Stimulated activated memory B cell treated with anti-CD40 and anti-IgM and Interleukin-4, amounts not matched to agents 10 μg/mL and 1 μg/mL and 100 μg/mL, for 72 hours (primary cell): ENCODE measurements at regions not wholly inside any gene's neighbourhood (a gene's known extent, or its start where the extent isn't known, plus 50 kb on each side); places are given as distances from the start of the nearest gene placed in this dataset.

ENCODE experiments used
- ATAC-seq: fragments of 150-1000 bp; cut with Tn5 transposase; 2 replicates; pipeline ENCODE4 v1.10.0; 2021
- H3K27ac Mint-ChIP-seq: one replicate; pipeline ENCODE4 v1.8.0; 2022; ENCODE audit warnings: mild to moderate bottlenecking, mixed read lengths
- H3K27me3 Mint-ChIP-seq: one replicate; pipeline ENCODE4 v1.8.0; 2022; ENCODE audit warnings: mixed read lengths
- H3K36me3 Mint-ChIP-seq: one replicate; pipeline ENCODE4 v1.8.0; 2022; ENCODE audit warnings: mixed read lengths
- H3K4me1 Mint-ChIP-seq: one replicate; pipeline ENCODE4 v1.8.0; 2022; ENCODE audit warnings: mixed read lengths
- H3K4me3 Mint-ChIP-seq: one replicate; pipeline ENCODE4 v1.8.0; 2022; ENCODE audit warnings: mild to moderate bottlenecking, moderate library complexity, mixed read lengths
- H3K9me3 Mint-ChIP-seq: one replicate; pipeline ENCODE4 v1.8.0; 2022; ENCODE audit warnings: mixed read lengths

DNA sequence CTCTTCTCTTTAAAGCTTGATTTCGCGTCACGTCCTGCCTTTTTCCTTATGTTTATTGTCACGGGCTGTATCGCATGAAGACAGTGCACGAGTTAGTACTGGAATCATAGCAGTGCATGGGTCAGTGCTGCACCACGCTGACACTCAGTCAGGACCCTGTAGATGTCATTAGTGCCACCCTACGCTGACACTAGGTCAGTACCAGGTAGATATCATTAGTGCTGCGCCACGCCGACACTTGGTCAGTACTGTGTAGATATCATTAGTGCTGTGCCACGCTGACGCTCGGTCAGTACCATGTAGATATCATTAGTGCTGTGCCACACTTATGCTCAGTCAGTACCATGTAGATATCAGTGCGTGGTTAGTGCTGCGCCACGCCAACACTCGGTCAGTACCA, 106.2 kb upstream of the ZNF469 start:
- peaks cover 14% of the 10 kb centered on the region for H3K27me3 Mint-ChIP-seq
- H3K4me3 Mint-ChIP-seq: no peak overlapping the region
- no peaks in the 10 kb centered on the region for H3K4me1 Mint-ChIP-seq
- no peaks in the 10 kb centered on the region for H3K36me3 Mint-ChIP-seq
- H3K9me3 Mint-ChIP-seq: peaks cover 8% of the 10 kb centered on the region
- no peak for ATAC-seq
- no peak overlapping the region for H3K27ac Mint-ChIP-seq

DNA sequence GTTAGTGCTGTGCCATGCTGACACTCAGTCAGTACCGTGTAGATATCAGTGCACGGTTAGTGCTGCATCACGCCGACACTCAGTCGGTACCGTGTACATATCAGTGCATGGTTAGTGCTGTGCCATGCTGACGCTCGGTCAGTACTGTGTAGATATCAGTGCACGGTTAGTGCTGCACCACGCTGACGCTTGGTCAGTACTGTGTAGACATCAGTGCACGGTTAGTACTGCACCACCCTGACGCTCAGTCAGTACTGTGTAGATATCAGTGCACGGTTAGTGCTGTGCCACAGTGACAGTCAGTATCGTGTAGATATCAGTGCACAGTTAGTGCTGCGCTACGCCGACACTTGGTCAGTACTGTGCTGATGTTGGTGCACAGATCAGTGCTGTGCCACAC, 102.8 kb upstream of the ZNF469 start:
- Mint-ChIP-seq H3K27me3 (no peaks in the 10 kb centered on the region), H3K27ac (no peak overlapping the region)
- no peak for ATAC-seq

DNA sequence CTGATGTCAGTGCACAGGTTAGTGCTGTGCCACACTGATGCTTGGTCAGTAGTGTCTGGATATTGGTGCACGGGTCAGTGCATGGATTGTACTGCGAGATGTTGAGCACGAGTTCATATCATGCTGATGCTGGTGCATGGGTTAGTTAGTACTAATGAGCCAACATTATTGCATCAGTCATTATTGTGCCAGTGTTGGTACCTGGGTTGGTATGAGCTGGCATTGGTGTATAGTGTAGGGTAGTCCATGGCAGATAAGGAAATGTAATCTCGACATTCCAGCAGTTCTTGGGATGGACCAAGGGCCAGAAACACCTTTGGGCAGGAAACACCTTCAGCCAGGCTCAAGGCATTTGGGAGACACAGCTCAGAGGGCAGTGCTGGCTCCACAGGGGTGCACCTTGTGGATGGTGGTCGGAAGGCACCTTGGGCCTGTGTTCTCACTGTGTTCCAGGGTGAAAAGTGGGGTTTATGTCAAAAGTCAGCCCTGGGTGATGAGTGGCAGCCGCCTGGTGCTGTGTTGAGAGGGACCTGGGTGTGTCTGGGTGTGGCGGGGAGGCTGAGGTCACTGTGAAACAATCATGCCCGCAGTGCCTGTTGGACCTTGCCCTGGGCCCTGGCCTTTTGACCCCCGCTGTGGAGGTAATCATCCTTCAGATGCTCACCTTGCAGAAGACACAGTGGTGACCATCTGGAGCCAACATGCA, 100.7 kb upstream of the ZNF469 start:
- H3K36me3 Mint-ChIP-seq: no peaks in the 10 kb centered on the region
- H3K4me3 Mint-ChIP-seq: no peak overlapping the region
- peaks cover 4% of the 10 kb centered on the region for H3K9me3 Mint-ChIP-seq
- H3K27ac Mint-ChIP-seq: no peak overlapping the region
- no peaks in the 10 kb centered on the region for H3K27me3 Mint-ChIP-seq
- no peak for ATAC-seq
- no peaks in the 10 kb centered on the region for H3K4me1 Mint-ChIP-seq

More for the DNA sequence above, 102.8 kb upstream of the ZNF469 start:
- Mint-ChIP-seq H3K36me3 (no peaks in the 10 kb centered on the region), H3K4me1 (no peaks in the 10 kb centered on the region), H3K4me3 (no peak overlapping the region), H3K9me3 (no peaks in the 10 kb centered on the region)

DNA sequence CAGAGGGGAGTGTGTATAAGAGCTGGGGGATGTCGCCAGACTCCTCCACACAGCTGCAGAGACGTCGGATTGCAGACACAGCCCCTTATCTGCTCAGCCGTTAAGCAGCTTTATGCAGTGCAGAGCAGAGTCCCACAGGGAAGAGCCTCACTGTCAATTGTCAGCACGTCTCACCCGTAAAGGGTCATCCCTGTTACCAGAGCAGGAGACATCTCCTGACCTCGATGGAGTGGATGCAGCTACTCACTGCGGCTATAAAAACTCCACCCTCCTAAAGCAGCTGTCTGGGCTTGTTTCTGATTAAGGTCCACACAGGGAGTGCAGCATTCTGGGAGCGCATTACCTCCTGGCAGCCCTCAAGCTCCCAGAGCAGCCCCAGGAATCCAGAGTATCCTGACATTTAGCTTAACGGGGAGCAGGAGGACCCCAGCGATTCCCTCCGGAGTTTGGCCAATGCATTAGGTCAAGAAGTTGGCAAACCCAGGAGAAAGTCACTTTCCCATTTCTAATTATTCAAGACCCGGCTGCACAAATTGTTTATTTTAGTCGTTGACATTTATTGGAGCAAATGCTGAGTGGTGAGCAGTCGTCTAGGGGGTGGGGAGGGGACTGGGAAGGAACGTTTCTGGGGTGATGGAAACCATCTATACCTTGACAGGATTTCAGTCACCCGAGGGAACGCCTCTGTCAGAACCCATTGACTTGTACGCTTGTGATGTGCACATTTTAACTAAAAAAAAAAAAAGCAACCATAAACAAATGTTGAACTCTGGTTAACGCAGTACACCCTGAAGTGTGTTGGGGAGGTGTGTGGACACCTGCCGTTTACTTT, 100.0 kb upstream of the ZNF469 start:
- no peaks in the 10 kb centered on the region for H3K36me3 Mint-ChIP-seq
- H3K4me1 Mint-ChIP-seq: no peaks in the 10 kb centered on the region
- no peak overlapping the region for H3K4me3 Mint-ChIP-seq
- no peak overlapping the region for H3K27ac Mint-ChIP-seq
- ATAC-seq: no peak
- peaks cover 8% of the 10 kb centered on the region for H3K9me3 Mint-ChIP-seq
- no peaks in the 10 kb centered on the region for H3K27me3 Mint-ChIP-seq

DNA sequence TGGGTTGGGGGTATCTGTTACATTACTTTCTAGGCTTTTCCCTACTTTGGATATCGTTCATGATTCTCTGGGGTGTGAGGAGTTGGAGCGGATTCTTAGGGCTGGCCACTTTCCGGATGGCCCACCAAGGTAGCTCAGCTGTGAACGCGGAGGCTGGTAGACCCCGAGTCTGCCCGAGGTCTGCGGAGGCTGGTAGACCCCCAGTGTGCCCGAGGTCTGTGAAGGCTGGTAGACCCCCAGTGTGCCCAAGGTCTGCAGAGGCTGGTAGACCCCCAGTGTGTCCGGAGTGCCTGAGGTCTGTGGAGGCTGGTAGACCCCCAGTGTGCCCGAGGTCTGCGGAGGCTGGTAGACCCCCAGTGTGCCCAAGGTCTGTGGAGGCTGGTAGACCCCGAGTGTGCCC, 99.2 kb upstream of the ZNF469 start:
- Mint-ChIP-seq H3K27ac (no peak overlapping the region), H3K4me1 (no peaks in the 10 kb centered on the region), H3K9me3 (peaks cover 8% of the 10 kb centered on the region), H3K36me3 (no peaks in the 10 kb centered on the region), H3K4me3 (no peak overlapping the region), H3K27me3 (no peaks in the 10 kb centered on the region)
- ATAC-seq: no peak

DNA sequence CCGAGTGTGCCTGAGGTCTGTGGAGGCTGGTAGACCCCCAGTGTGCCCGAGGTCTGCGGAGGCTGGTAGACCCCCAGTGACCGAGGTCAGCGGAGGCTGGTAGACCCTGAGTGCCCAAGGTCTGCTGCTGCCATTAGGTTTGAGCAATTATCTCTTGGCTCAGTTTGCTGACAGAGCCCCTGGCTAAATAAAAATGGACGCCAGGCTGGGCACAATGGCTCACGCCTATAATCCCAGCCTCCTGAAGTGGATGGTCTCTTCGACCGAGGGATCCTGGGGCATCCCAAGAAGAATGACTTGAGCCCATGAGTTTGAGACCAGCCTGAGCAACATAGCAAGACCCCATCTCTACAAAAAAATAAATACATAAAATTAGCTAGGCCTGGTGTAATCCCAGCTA, 98.7 kb upstream of the ZNF469 start:
- Mint-ChIP-seq H3K36me3 (no peaks in the 10 kb centered on the region), H3K4me1 (no peaks in the 10 kb centered on the region), H3K9me3 (peaks cover 8% of the 10 kb centered on the region), H3K27me3 (no peaks in the 10 kb centered on the region), H3K27ac (no peak overlapping the region), H3K4me3 (no peak overlapping the region)
- no peak for ATAC-seq

DNA sequence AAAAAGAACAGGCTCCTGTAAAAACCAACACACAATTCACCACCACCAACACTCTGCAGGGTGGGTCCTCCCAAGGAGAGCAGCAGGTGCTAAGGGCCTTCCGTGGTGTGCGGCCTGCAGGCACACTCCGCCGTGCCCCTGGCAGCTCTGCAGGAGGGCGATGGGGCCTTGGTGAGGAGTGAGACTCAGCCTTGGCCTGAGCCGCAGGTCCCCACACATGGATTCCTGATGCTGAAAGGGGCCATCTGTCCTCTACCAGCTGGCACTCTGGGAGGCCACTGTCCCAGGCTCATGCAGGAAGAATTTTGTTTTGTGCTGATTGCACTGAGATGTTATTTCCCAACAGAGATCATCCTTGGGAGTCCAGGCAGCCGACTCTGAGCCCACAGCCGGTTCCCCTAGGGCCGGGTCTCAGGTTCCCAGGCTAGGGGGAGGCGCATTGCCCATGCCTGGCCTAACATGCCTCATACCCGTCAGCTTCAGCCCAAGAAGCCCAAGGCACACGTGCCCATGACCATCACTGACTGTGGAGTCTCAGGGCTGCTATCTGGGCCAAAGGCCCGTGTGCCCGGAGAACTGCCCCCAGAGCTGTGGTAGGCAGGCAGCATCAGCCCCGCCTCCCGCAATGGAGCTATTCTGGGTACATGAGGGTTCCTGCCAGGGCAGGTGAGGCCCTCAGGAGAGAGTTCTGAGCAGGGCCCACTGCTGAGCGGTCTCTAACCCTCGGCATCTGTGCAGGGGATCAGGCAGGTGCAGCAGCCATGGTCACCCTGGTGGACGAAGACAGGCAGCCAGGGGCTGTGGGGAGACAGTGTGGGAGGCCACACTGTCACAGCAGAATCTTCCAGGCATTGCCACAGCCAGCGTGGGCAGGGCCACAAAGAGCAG, 97.9 kb upstream of the ZNF469 start:
- peaks cover 8% of the 10 kb centered on the region for H3K9me3 Mint-ChIP-seq
- ATAC-seq: no peak
- H3K4me3 Mint-ChIP-seq: no peak overlapping the region
- no peaks in the 10 kb centered on the region for H3K36me3 Mint-ChIP-seq
- no peaks in the 10 kb centered on the region for H3K4me1 Mint-ChIP-seq
- no peaks in the 10 kb centered on the region for H3K27me3 Mint-ChIP-seq
- H3K27ac Mint-ChIP-seq: no peak overlapping the region

DNA sequence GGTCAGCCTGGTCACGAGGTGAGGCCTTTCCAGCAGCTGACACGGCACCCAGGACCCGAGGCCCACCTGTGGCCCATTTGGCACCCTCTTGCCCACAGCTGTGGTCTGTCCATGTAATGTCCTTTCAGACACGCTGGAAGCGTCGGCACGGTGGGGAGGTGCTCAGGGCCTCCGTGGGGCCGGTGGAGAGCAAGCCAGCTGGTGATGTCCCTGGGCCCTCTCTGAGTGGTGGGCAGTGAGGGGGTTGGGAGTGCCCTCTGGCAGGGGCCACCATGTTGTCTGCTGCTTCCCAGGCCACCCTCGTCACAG, 97.3 kb upstream of the ZNF469 start:
- H3K9me3 Mint-ChIP-seq: peaks cover 8% of the 10 kb centered on the region
- no peak for ATAC-seq
- H3K36me3 Mint-ChIP-seq: no peaks in the 10 kb centered on the region
- H3K4me3 Mint-ChIP-seq: no peak overlapping the region
- H3K4me1 Mint-ChIP-seq: no peaks in the 10 kb centered on the region
- no peak overlapping the region for H3K27ac Mint-ChIP-seq
- H3K27me3 Mint-ChIP-seq: no peaks in the 10 kb centered on the region

DNA sequence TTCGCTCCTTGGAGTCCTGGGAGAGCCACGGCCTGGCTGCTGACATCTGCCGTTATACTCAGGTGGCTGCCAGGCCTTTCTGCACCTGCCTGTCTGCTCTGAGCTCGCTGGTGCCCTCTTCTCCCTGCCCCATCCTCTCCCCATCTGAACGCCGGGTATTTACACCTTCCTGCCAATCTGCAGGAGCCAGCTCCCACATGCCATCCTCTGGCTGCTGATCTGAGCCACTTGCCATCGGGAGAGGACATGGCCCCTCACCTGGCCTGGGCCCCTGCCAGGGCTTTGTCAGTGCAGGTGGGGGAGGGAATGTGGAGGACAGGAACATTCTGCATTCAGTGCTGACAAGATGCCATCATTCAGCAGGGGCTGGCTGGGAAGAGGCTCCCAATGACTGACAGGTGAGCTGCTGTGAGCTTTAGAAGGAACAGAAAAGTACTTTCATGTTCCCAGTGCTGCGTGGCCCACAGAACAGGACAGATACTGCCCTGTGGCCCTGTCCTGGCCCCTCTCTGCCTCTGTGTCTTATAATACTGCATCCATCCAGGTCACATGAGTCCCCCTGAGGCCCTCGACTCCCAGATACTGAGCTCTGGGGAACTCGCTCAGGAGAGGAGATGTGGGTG, 96.3 kb upstream of the ZNF469 start:
- no peaks in the 10 kb centered on the region for H3K4me1 Mint-ChIP-seq
- no peak for ATAC-seq
- peaks cover 8% of the 10 kb centered on the region for H3K9me3 Mint-ChIP-seq
- H3K27ac Mint-ChIP-seq: no peak overlapping the region
- H3K27me3 Mint-ChIP-seq: no peaks in the 10 kb centered on the region
- no peak overlapping the region for H3K4me3 Mint-ChIP-seq
- H3K36me3 Mint-ChIP-seq: no peaks in the 10 kb centered on the region

DNA sequence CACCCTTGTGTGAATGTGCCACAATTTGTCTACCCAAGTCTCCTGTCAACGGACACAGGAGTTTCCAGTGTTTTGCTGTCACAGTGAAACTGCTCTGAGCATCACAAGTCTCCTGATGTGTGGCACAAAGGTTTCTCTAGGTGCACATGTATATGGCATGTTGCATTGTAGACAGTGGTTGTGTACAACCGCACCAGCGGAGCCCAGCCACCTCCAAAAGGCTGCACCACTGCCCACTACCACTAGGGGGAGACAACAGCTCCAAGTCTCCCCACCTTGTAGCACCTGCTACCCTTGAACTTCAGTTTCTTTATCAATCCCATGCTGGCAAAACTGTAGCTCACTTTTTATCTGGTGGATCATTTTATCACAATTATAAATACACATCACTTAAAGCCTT, 95.5 kb upstream of the ZNF469 start:
- Mint-ChIP-seq H3K4me1 (no peaks in the 10 kb centered on the region), H3K9me3 (peaks cover 8% of the 10 kb centered on the region), H3K27ac (no peak overlapping the region), H3K36me3 (no peaks in the 10 kb centered on the region), H3K4me3 (no peak overlapping the region), H3K27me3 (peaks cover 8% of the 10 kb centered on the region)
- no peak for ATAC-seq

DNA sequence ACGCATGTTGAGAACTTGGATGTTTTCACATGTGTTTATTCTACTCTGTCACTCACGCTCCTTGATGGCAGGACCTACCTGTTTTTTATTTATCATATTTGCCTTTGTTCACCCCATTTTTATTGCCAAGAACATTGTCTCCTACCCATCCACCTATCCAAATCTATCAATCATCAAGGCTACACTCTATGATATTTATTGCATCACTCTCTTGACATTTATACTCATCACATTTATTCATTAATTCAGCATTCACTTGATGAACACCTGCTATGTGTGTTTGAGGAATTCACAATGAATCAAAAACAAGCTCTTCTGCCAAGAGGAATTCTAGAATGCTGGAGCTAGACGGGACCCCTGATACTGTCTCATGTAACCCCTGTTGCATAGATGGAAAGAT, 94.5 kb upstream of the ZNF469 start:
- no peaks in the 10 kb centered on the region for H3K4me1 Mint-ChIP-seq

DNA sequence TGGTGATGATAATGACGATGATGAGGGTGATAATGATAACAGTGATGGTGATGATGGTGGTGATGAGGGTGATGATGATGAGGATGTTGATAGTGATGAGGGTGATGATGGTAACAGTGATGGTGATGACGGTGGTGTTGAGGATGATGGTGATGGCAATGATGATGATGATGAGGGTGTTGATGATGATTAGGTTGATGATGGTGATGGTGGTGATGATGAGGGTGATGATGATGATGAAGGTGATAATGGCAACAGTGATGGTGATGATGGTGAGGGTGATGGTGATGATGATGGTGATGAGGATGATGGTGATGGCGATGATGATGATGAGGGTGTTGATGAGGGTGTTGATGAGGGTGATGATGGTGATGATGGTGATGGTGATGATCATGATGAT, 93.8 kb upstream of the ZNF469 start:
- Mint-ChIP-seq H3K9me3 (peaks cover 13% of the 10 kb centered on the region), H3K4me1 (no peaks in the 10 kb centered on the region), H3K27me3 (peaks cover 23% of the 10 kb centered on the region), H3K27ac (no peak overlapping the region), H3K36me3 (no peaks in the 10 kb centered on the region), H3K4me3 (no peak overlapping the region)
- ATAC-seq: no peak

More for the DNA sequence above, 94.5 kb upstream of the ZNF469 start:
- ATAC-seq: no peak
- H3K4me3 Mint-ChIP-seq: no peak overlapping the region
- H3K27ac Mint-ChIP-seq: no peak overlapping the region
- H3K9me3 Mint-ChIP-seq: peaks cover 13% of the 10 kb centered on the region
- peaks cover 17% of the 10 kb centered on the region for H3K27me3 Mint-ChIP-seq
- no peaks in the 10 kb centered on the region for H3K36me3 Mint-ChIP-seq

DNA sequence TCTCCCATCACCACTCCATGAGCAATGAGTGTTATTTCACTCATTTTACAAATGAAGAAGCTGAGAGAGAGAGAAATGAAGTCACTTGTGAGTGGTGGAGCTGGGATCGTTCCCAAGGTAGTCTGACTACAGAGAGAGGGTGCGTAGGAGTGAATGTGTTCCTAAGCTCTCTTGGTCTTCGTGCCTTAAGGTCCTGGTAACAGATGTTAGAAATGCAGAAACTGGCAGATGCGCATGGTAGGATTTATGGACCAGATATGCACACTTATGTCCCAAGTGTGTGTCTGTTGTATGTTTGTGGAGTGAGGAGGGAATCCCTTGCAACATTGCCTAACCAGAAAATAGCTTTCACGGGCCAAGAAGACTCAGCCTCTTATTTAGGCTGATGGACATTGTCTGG, 93.2 kb upstream of the ZNF469 start:
- Mint-ChIP-seq H3K4me1 (no peaks in the 10 kb centered on the region), H3K4me3 (no peak overlapping the region), H3K36me3 (no peaks in the 10 kb centered on the region), H3K27ac (no peak overlapping the region), H3K9me3 (peaks cover 13% of the 10 kb centered on the region), H3K27me3 (peaks cover 28% of the 10 kb centered on the region)
- ATAC-seq: no peak

DNA sequence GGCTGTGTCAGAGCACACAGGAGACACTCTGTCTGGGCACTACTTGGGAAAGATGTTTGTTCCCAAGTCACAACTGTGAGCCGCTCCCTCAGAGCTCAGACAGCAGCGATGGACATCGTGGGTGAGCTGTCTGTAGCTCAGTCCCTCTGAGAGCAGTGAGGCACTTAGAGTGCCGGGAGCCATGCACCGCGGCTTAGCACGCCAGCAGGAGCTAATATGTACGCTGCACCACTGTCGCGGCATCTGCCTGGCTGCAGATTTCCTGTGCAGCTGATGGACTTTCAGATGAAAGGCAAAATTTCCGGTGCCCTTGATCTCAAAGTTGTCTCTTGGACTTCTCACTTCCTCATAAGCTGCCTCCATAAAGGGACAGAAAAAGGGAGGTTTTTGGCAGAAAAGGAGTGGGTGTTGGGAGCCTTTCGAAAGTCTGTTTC, 92.8 kb upstream of the ZNF469 start:
- peak; percentile 12 for ATAC-seq
- Mint-ChIP-seq H3K4me1 (no peaks in the 10 kb centered on the region), H3K27ac (no peak overlapping the region), H3K4me3 (no peak overlapping the region), H3K27me3 (peaks cover 32% of the 10 kb centered on the region), H3K36me3 (no peaks in the 10 kb centered on the region), H3K9me3 (peaks cover 13% of the 10 kb centered on the region)
